Fibroblast of lung (primary cell): ENCODE measurements at regions not wholly inside any gene's neighbourhood (a gene's known extent, or its start where the extent isn't known, plus 50 kb on each side); places are given as distances from the start of the nearest gene placed in this dataset.

Source experiments
- EZH2 ChIP-seq: IDR thresholded peaks from 2 replicates; pipeline ENCODE4 v1.5.1; 2012; ENCODE audit warnings: low read length, control low read depth, mild to moderate bottlenecking; ENCODE audit errors: missing control alignments
- TF ChIP-seq, protein P1 (sequence below), 2 donors: IDR thresholded peaks in 1 of 2; conservative IDR thresholded peaks in 1 of 2; 1 replicate in 1 of 2; 2 replicates in 1 of 2; pipeline ENCODE4 v1.5.1; 2011 to 2012; ENCODE audit warnings: low read length in 2 of 2, control low read depth in 1 of 2, inconsistent platforms in 1 of 2, low read depth in 1 of 2, mild to moderate bottlenecking in 1 of 2

DNA sequence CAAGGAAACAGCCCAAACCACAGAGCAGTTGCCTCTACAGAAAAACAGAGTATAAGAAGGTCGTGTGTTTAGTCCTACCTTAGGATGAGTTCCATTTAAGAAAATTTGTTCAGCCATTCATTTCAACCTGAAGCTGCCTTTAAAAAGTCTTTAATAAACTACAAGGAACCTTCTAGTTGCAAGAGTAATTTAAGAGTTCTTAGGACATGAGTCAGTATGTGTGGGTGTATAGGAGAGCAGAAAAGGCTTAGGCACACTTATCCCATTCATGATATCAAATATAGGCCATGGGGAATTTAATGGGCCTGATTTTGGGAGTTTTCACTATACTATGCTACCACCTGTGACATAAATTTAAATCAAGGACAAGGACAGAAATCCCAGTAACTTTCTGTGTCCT, 496.8 kb downstream of the TFEC start:
- no peak for TF ChIP-seq EZH2
- TF ChIP-seq, protein P1, sequence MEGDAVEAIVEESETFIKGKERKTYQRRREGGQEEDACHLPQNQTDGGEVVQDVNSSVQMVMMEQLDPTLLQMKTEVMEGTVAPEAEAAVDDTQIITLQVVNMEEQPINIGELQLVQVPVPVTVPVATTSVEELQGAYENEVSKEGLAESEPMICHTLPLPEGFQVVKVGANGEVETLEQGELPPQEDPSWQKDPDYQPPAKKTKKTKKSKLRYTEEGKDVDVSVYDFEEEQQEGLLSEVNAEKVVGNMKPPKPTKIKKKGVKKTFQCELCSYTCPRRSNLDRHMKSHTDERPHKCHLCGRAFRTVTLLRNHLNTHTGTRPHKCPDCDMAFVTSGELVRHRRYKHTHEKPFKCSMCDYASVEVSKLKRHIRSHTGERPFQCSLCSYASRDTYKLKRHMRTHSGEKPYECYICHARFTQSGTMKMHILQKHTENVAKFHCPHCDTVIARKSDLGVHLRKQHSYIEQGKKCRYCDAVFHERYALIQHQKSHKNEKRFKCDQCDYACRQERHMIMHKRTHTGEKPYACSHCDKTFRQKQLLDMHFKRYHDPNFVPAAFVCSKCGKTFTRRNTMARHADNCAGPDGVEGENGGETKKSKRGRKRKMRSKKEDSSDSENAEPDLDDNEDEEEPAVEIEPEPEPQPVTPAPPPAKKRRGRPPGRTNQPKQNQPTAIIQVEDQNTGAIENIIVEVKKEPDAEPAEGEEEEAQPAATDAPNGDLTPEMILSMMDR (conservative IDR thresholded peaks at IDR 0.05 in 1 of 2, IDR thresholded peaks at IDR 0.05 in 1 of 2; ENCODE audit: low read depth in 1 of 2, low read length in 2 of 2) = no peak
